ENCODE measurements at regions not wholly inside any gene's neighbourhood (a gene's known extent, or its start where the extent isn't known, plus 50 kb on each side); places are given as distances from the start of the nearest gene placed in this dataset.

- H3K4me3 ChIP-seq (ENCODE audit: low read depth, low read length): no peak overlapping the region
- H3K4me1 ChIP-seq (ENCODE audit: control insufficient read depth, insufficient read depth, low read length, unreplicated experiment): peaks cover 13% of the 10 kb centered on the region
- no peak overlapping the region for H2AFZ ChIP-seq (ENCODE audit: low read length, unreplicated experiment)
- H3K36me3 ChIP-seq (ENCODE audit: insufficient read depth, low read length): no peaks in the 10 kb centered on the region
- H3K27me3 ChIP-seq (ENCODE audit: insufficient read depth, low read length): no peaks in the 10 kb centered on the region
- no peak overlapping the region for H3K27ac ChIP-seq (ENCODE audit: low read depth, low read length)
- no peaks in the 10 kb centered on the region for H3K79me2 ChIP-seq (ENCODE audit: control insufficient read depth, insufficient read depth, low read length, unreplicated experiment)
Observed at GRCh38 chr3:88235102-88235501, 85.3 kb downstream of the C3orf38 start.

DNA sequence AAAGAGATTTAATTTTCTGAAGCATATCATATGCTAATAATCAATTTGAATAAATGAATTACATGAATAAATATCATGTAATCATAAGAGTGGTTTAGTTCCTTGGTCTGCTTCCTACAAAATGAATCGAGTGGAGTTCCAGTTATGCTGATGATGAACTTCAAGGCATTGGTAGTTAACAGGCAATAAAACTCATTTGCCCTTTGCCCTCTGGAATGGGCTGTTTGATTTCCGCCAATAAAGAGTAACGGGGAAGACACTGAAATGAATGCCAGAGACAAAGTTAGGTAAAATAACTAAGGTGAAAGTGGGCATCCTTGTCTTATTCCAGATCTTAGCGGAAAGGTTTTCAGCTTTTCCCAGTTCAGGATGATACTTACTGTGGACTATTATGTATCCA, 90.1 kb downstream of the C3orf38 start:
- Histone ChIP-seq H3K4me1 (ENCODE audit: control insufficient read depth, insufficient read depth, low read length, unreplicated experiment) (peaks cover 13% of the 10 kb centered on the region), H3K27me3 (ENCODE audit: insufficient read depth, low read length) (no peaks in the 10 kb centered on the region), H3K79me2 (ENCODE audit: control insufficient read depth, insufficient read depth, low read length, unreplicated experiment) (no peaks in the 10 kb centered on the region), H3K27ac (ENCODE audit: low read depth, low read length) (no peak overlapping the region), H3K4me3 (ENCODE audit: low read depth, low read length) (no peak overlapping the region), H2AFZ (ENCODE audit: low read length, unreplicated experiment) (no peak overlapping the region), H3K36me3 (ENCODE audit: insufficient read depth, low read length) (no peaks in the 10 kb centered on the region)

GRCh38 chr3:88248658-88249057, 98.9 kb downstream of the C3orf38 start:
- H3K4me3 ChIP-seq (ENCODE audit: low read depth, low read length): no peak overlapping the region
- no peaks in the 10 kb centered on the region for H3K27me3 ChIP-seq (ENCODE audit: insufficient read depth, low read length)
- no peaks in the 10 kb centered on the region for H3K36me3 ChIP-seq (ENCODE audit: insufficient read depth, low read length)
- no peaks in the 10 kb centered on the region for H3K4me1 ChIP-seq (ENCODE audit: control insufficient read depth, insufficient read depth, low read length, unreplicated experiment)
- H3K79me2 ChIP-seq (ENCODE audit: control insufficient read depth, insufficient read depth, low read length, unreplicated experiment): no peaks in the 10 kb centered on the region
- H3K27ac ChIP-seq (ENCODE audit: low read depth, low read length): no peak overlapping the region
- no peak overlapping the region for H2AFZ ChIP-seq (ENCODE audit: low read length, unreplicated experiment)

GRCh38 chr3:88259045-88259444, 109.3 kb downstream of the C3orf38 start:
- Histone ChIP-seq H3K36me3 (ENCODE audit: insufficient read depth, low read length) (no peaks in the 10 kb centered on the region), H3K79me2 (ENCODE audit: control insufficient read depth, insufficient read depth, low read length, unreplicated experiment) (no peaks in the 10 kb centered on the region), H2AFZ (ENCODE audit: low read length, unreplicated experiment) (no peak overlapping the region), H3K27ac (ENCODE audit: low read depth, low read length) (no peak overlapping the region), H3K4me1 (ENCODE audit: control insufficient read depth, insufficient read depth, low read length, unreplicated experiment) (no peaks in the 10 kb centered on the region), H3K27me3 (ENCODE audit: insufficient read depth, low read length) (no peaks in the 10 kb centered on the region), H3K4me3 (ENCODE audit: low read depth, low read length) (no peak overlapping the region)

GRCh38 chr3:88262527-88262926, 112.8 kb downstream of the C3orf38 start:
- Histone ChIP-seq H3K4me3 (ENCODE audit: low read depth, low read length) (no peak overlapping the region), H2AFZ (ENCODE audit: low read length, unreplicated experiment) (no peak overlapping the region)

GRCh38 chr3:88263417-88264100, 113.8 kb downstream of the C3orf38 start:
- Histone ChIP-seq H2AFZ (ENCODE audit: low read length, unreplicated experiment) (peak overlapping the region; percentile 25), H3K4me3 (ENCODE audit: low read depth, low read length) (no peak overlapping the region), H3K36me3 (ENCODE audit: insufficient read depth, low read length) (no peaks in the 10 kb centered on the region), H3K27me3 (ENCODE audit: insufficient read depth, low read length) (no peaks in the 10 kb centered on the region), H3K79me2 (ENCODE audit: control insufficient read depth, insufficient read depth, low read length, unreplicated experiment) (no peaks in the 10 kb centered on the region), H3K27ac (ENCODE audit: low read depth, low read length) (no peak overlapping the region), H3K4me1 (ENCODE audit: control insufficient read depth, insufficient read depth, low read length, unreplicated experiment) (no peaks in the 10 kb centered on the region)

More at GRCh38 chr3:88262527-88262926, 112.8 kb downstream of the C3orf38 start:
- no peaks in the 10 kb centered on the region for H3K4me1 ChIP-seq (ENCODE audit: control insufficient read depth, insufficient read depth, low read length, unreplicated experiment)
- no peaks in the 10 kb centered on the region for H3K36me3 ChIP-seq (ENCODE audit: insufficient read depth, low read length)
- H3K27ac ChIP-seq (ENCODE audit: low read depth, low read length): no peak overlapping the region
- H3K27me3 ChIP-seq (ENCODE audit: insufficient read depth, low read length): no peaks in the 10 kb centered on the region
- H3K79me2 ChIP-seq (ENCODE audit: control insufficient read depth, insufficient read depth, low read length, unreplicated experiment): no peaks in the 10 kb centered on the region

DNA sequence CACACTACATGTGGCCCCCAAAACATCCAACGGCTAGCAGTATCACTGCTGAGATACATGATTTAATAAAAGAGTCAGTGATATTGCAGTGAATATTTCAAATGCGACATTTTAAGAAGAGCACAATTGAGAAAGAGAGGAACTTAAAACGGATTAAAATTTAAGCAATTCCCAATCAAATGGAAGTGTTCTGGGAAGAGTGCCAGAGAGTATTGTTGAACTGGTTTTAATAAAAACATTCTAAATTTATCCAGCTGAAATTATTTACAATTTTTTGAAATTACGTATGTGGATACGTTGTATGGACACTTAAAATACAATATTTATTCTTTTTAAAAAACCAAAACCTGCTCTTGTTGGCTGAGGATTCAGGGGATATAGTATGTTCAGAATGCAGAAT, 117.7 kb downstream of the C3orf38 start:
- no peaks in the 10 kb centered on the region for H3K79me2 ChIP-seq (ENCODE audit: control insufficient read depth, insufficient read depth, low read length, unreplicated experiment)
- H2AFZ ChIP-seq (ENCODE audit: low read length, unreplicated experiment): no peak overlapping the region
- no peaks in the 10 kb centered on the region for H3K36me3 ChIP-seq (ENCODE audit: insufficient read depth, low read length)
- H3K27me3 ChIP-seq (ENCODE audit: insufficient read depth, low read length): no peaks in the 10 kb centered on the region
- H3K4me3 ChIP-seq (ENCODE audit: low read depth, low read length): no peak overlapping the region
- no peaks in the 10 kb centered on the region for H3K4me1 ChIP-seq (ENCODE audit: control insufficient read depth, insufficient read depth, low read length, unreplicated experiment)
- no peak overlapping the region for H3K27ac ChIP-seq (ENCODE audit: low read depth, low read length)

GRCh38 chr3:88267847-88268246, 118.1 kb downstream of the C3orf38 start:
- Histone ChIP-seq H3K4me3 (ENCODE audit: low read depth, low read length) (no peak overlapping the region), H3K79me2 (ENCODE audit: control insufficient read depth, insufficient read depth, low read length, unreplicated experiment) (no peaks in the 10 kb centered on the region), H3K4me1 (ENCODE audit: control insufficient read depth, insufficient read depth, low read length, unreplicated experiment) (no peaks in the 10 kb centered on the region), H3K27ac (ENCODE audit: low read depth, low read length) (no peak overlapping the region), H3K27me3 (ENCODE audit: insufficient read depth, low read length) (no peaks in the 10 kb centered on the region), H2AFZ (ENCODE audit: low read length, unreplicated experiment) (no peak overlapping the region), H3K36me3 (ENCODE audit: insufficient read depth, low read length) (no peaks in the 10 kb centered on the region)

GRCh38 chr3:88280326-88280725, 130.6 kb downstream of the C3orf38 start:
- Histone ChIP-seq H3K4me3 (ENCODE audit: low read depth, low read length) (no peak overlapping the region), H2AFZ (ENCODE audit: low read length, unreplicated experiment) (no peak overlapping the region), H3K79me2 (ENCODE audit: control insufficient read depth, insufficient read depth, low read length, unreplicated experiment) (no peaks in the 10 kb centered on the region), H3K36me3 (ENCODE audit: insufficient read depth, low read length) (no peaks in the 10 kb centered on the region), H3K4me1 (ENCODE audit: control insufficient read depth, insufficient read depth, low read length, unreplicated experiment) (no peaks in the 10 kb centered on the region), H3K27me3 (ENCODE audit: insufficient read depth, low read length) (no peaks in the 10 kb centered on the region), H3K27ac (ENCODE audit: low read depth, low read length) (no peak overlapping the region)

GRCh38 chr3:88282528-88283241, 132.9 kb downstream of the C3orf38 start:
- H2AFZ ChIP-seq (ENCODE audit: low read length, unreplicated experiment): no peak overlapping the region
- H3K4me3 ChIP-seq (ENCODE audit: low read depth, low read length): no peak overlapping the region
- H3K27me3 ChIP-seq (ENCODE audit: insufficient read depth, low read length): no peaks in the 10 kb centered on the region
- H3K36me3 ChIP-seq (ENCODE audit: insufficient read depth, low read length): no peaks in the 10 kb centered on the region
- H3K4me1 ChIP-seq (ENCODE audit: control insufficient read depth, insufficient read depth, low read length, unreplicated experiment): no peaks in the 10 kb centered on the region
- H3K27ac ChIP-seq (ENCODE audit: low read depth, low read length): no peak overlapping the region
- H3K79me2 ChIP-seq (ENCODE audit: control insufficient read depth, insufficient read depth, low read length, unreplicated experiment): no peaks in the 10 kb centered on the region

GRCh38 chr3:88283242-88283592, 133.5 kb downstream of the C3orf38 start:
- Histone ChIP-seq H3K4me1 (ENCODE audit: control insufficient read depth, insufficient read depth, low read length, unreplicated experiment) (no peaks in the 10 kb centered on the region), H2AFZ (ENCODE audit: low read length, unreplicated experiment) (no peak overlapping the region), H3K36me3 (ENCODE audit: insufficient read depth, low read length) (no peaks in the 10 kb centered on the region), H3K27ac (ENCODE audit: low read depth, low read length) (no peak overlapping the region), H3K27me3 (ENCODE audit: insufficient read depth, low read length) (no peaks in the 10 kb centered on the region), H3K4me3 (ENCODE audit: low read depth, low read length) (no peak overlapping the region), H3K79me2 (ENCODE audit: control insufficient read depth, insufficient read depth, low read length, unreplicated experiment) (no peaks in the 10 kb centered on the region)
